ENCODE measurements at regions not wholly inside any gene's neighbourhood (a gene's known extent, or its start where the extent isn't known, plus 50 kb on each side); places are given as distances from the start of the nearest gene placed in this dataset.
"Not testable (repeated sequence)": the region's sequence is repeated elsewhere in the genome, so short reads cannot be mapped to it uniquely, and the experiment has no call there.

GRCh38 chrX:45619290-45619689 lies 418.6 kb upstream of the DIPK2B start:
- ChIA-PET POLR2A (interaction anchor here (0.6 to 1.2 kb wide), 3 partner anchors 64 to 104 kb away, joined by 3 to 4 read pairs (median 3); no protein-coding TSS in a partner anchor), CTCF (interaction anchor here (0.8 kb wide), 1 partner anchor 104 kb away, joined by 3 read pairs; no protein-coding TSS in a partner anchor)
- intact Hi-C loops (cut with micrococcal nuclease), result no loop called here
- Mint-ChIP-seq H3K9me3 (ENCODE audit: unreplicated experiment) (no peaks in the 10 kb centered on the region), H3K27me3 (ENCODE audit: insufficient read depth, unreplicated experiment) (peaks cover 28% of the 10 kb centered on the region), H3K27ac (ENCODE audit: low read depth, unreplicated experiment) (no peak overlapping the region), H3K36me3 (ENCODE audit: insufficient read depth, unreplicated experiment) (peaks cover 2% of the 10 kb centered on the region), H3K4me3 (ENCODE audit: unreplicated experiment) (no peak overlapping the region), H3K4me1 (ENCODE audit: insufficient read depth, unreplicated experiment) (peaks cover 18% of the 10 kb centered on the region)
- BruUV-seq (replicated peaks), result no TSS peak
- TF ChIP-seq CTCF (IDR thresholded peaks at IDR 0.05; ENCODE audit: unreplicated experiment), result no peak
- DNase-seq (ENCODE audit: unreplicated experiment), result no peak

- H3K9me3 Mint-ChIP-seq (ENCODE audit: unreplicated experiment); CTCF ChIA-PET; H3K4me1 Mint-ChIP-seq (ENCODE audit: insufficient read depth, unreplicated experiment); POLR2A ChIA-PET; H3K4me3 Mint-ChIP-seq (ENCODE audit: unreplicated experiment); H3K36me3 Mint-ChIP-seq (ENCODE audit: insufficient read depth, unreplicated experiment); DNase-seq (ENCODE audit: unreplicated experiment); intact Hi-C loops (cut with micrococcal nuclease); H3K27ac Mint-ChIP-seq (ENCODE audit: low read depth, unreplicated experiment); BruUV-seq (replicated peaks): not testable (repeated sequence)
- H3K27me3 Mint-ChIP-seq (ENCODE audit: insufficient read depth, unreplicated experiment), result peaks cover 17% of the 10 kb centered on the region
Observed at GRCh38 chrX:45615591-45615990, 414.9 kb upstream of the DIPK2B start.

- no peaks in the 10 kb centered on the region for H3K36me3 Mint-ChIP-seq (ENCODE audit: insufficient read depth, unreplicated experiment)
- no peak for TF ChIP-seq CTCF (IDR thresholded peaks at IDR 0.05; ENCODE audit: unreplicated experiment)
- H3K27me3 Mint-ChIP-seq (ENCODE audit: insufficient read depth, unreplicated experiment), result peaks cover 17% of the 10 kb centered on the region
- H3K27ac Mint-ChIP-seq (ENCODE audit: low read depth, unreplicated experiment), result no peak overlapping the region
- no peak for DNase-seq (ENCODE audit: unreplicated experiment)
- no peak overlapping the region for H3K4me3 Mint-ChIP-seq (ENCODE audit: unreplicated experiment)
- intact Hi-C loops (cut with micrococcal nuclease), result no loop called here
- H3K4me1 Mint-ChIP-seq (ENCODE audit: insufficient read depth, unreplicated experiment), result no peaks in the 10 kb centered on the region
- ChIA-PET POLR2A (no interaction called here), CTCF (no interaction called here)
- no TSS peak for BruUV-seq (replicated peaks)
- peaks cover 8% of the 10 kb centered on the region for H3K9me3 Mint-ChIP-seq (ENCODE audit: unreplicated experiment)
Observed at GRCh38 chrX:45614853-45615252, 414.2 kb upstream of the DIPK2B start.

- H3K27ac Mint-ChIP-seq (ENCODE audit: low read depth, unreplicated experiment), result no peak overlapping the region
- CTCF ChIA-PET, result interaction anchor here (0.7 kb wide), 1 partner anchor 817 kb away, joined by 3 read pairs; no protein-coding TSS in a partner anchor
- intact Hi-C loops (cut with micrococcal nuclease), result no loop called here
- TF ChIP-seq CTCF (IDR thresholded peaks at IDR 0.05; ENCODE audit: unreplicated experiment), result no peak
- POLR2A ChIA-PET, result interaction anchor here (0.7 kb wide), 1 partner anchor 167 kb away, joined by 3 read pairs; no protein-coding TSS in a partner anchor
- peaks cover 12% of the 10 kb centered on the region for H3K9me3 Mint-ChIP-seq (ENCODE audit: unreplicated experiment)
- H3K27me3 Mint-ChIP-seq (ENCODE audit: insufficient read depth, unreplicated experiment), result peaks cover 50% of the 10 kb centered on the region
- no peak overlapping the region for H3K4me3 Mint-ChIP-seq (ENCODE audit: unreplicated experiment)
- no TSS peak for BruUV-seq (replicated peaks)
- no peaks in the 10 kb centered on the region for H3K4me1 Mint-ChIP-seq (ENCODE audit: insufficient read depth, unreplicated experiment)
- no peaks in the 10 kb centered on the region for H3K36me3 Mint-ChIP-seq (ENCODE audit: insufficient read depth, unreplicated experiment)
- no peak for DNase-seq (ENCODE audit: unreplicated experiment)
Observed at GRCh38 chrX:45602151-45602550, 401.5 kb upstream of the DIPK2B start.

DNA sequence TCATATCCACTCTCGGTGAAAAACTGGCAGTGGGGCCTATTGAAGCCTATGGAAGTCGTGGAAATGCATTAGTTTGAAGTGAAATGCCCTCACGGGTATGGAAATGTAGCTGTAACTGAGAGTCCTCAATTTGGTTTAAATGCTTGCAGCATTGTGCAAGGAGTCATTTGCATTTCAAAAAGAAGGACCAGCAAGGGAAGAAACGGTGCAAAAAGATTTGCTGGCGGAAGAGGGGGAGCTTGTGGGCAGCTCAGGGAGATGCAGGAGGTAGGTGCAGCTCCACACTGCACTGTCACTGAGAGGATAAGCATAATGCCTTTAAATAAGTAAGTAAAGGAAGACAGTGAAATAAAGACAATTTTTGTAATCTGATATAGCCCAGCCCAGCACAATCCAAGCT lies 400.4 kb upstream of the DIPK2B start:
- peaks cover 61% of the 10 kb centered on the region for H3K27me3 Mint-ChIP-seq (ENCODE audit: insufficient read depth, unreplicated experiment)
- no peak overlapping the region for H3K4me3 Mint-ChIP-seq (ENCODE audit: unreplicated experiment)
- BruUV-seq (replicated peaks), result no TSS peak
- TF ChIP-seq CTCF (IDR thresholded peaks at IDR 0.05; ENCODE audit: unreplicated experiment), result no peak
- peaks cover 6% of the 10 kb centered on the region for H3K9me3 Mint-ChIP-seq (ENCODE audit: unreplicated experiment)
- no peak overlapping the region for H3K27ac Mint-ChIP-seq (ENCODE audit: low read depth, unreplicated experiment)
- no peaks in the 10 kb centered on the region for H3K36me3 Mint-ChIP-seq (ENCODE audit: insufficient read depth, unreplicated experiment)
- no peaks in the 10 kb centered on the region for H3K4me1 Mint-ChIP-seq (ENCODE audit: insufficient read depth, unreplicated experiment)
- CTCF ChIA-PET, result no interaction called here
- intact Hi-C loops (cut with micrococcal nuclease), result no loop called here
- POLR2A ChIA-PET, result no interaction called here
- DNase-seq (ENCODE audit: unreplicated experiment), result no peak
